ENCODE measurements at regions not wholly inside any gene's neighbourhood (a gene's known extent, or its start where the extent isn't known, plus 50 kb on each side); places are given as distances from the start of the nearest gene placed in this dataset.

GRCh38 chr5:104444656-104445055, 882.1 kb upstream of the NUDT12 start:
- no peaks in the 10 kb centered on the region for H3K23me2 ChIP-seq (ENCODE audit: insufficient read length, low read depth, low read length, poor library complexity, severe bottlenecking)
- no peak overlapping the region for H3K4me2 ChIP-seq (ENCODE audit: insufficient read depth, insufficient read length, low read length)
- no peaks in the 10 kb centered on the region for H3K27me3 ChIP-seq (ENCODE audit: insufficient read depth, low read length)
- no peak overlapping the region for H2BK15ac ChIP-seq (ENCODE audit: low read depth, low read length)
- H3K27me3 Mint-ChIP-seq (ENCODE audit: low read depth): no peaks in the 10 kb centered on the region
- no peak overlapping the region for H3K23ac ChIP-seq (ENCODE audit: insufficient read length, low read depth, low read length)
- no peak for DNase-seq
- H3K4me1 Mint-ChIP-seq: no peaks in the 10 kb centered on the region
- H2AFZ ChIP-seq (ENCODE audit: low read length): no peak overlapping the region
- no peaks in the 10 kb centered on the region for H3K9me3 ChIP-seq (ENCODE audit: control insufficient read depth, low read depth, low read length)
- H2BK12ac ChIP-seq (ENCODE audit: insufficient read length, low read depth, low read length): no peak overlapping the region
- H3K9me3 Mint-ChIP-seq: no peaks in the 10 kb centered on the region
- H4K5ac ChIP-seq (ENCODE audit: insufficient read length, low read depth, low read length): no peak overlapping the region
- H3K4me3 Mint-ChIP-seq: no peak overlapping the region
- H2AK5ac ChIP-seq (ENCODE audit: insufficient read length, low read length): no peak overlapping the region
- no peak overlapping the region for H4K8ac ChIP-seq (replicated peaks; ENCODE audit: insufficient read length, low read depth, low read length)
- no peak overlapping the region for H3T11ph ChIP-seq (ENCODE audit: low read length)
- no peaks in the 10 kb centered on the region for H3K79me2 ChIP-seq (ENCODE audit: insufficient read depth, low read length)
- H3K18ac ChIP-seq (ENCODE audit: insufficient read length, low read depth, low read length): no peak overlapping the region
- no peak overlapping the region for H3K56ac ChIP-seq (ENCODE audit: insufficient read length, low read depth, low read length)
- H4K20me1 ChIP-seq (ENCODE audit: control insufficient read depth, insufficient read depth, insufficient read length): no peaks in the 10 kb centered on the region
- no peaks in the 10 kb centered on the region for H3K4me1 ChIP-seq (ENCODE audit: insufficient read depth, low read length)
- H3K79me1 ChIP-seq (ENCODE audit: insufficient read depth, low read depth, low read length, poor library complexity, severe bottlenecking): no peaks in the 10 kb centered on the region
- no peak overlapping the region for H3K9ac ChIP-seq (ENCODE audit: extremely low read depth, insufficient read length, low read length)
- H2BK120ac ChIP-seq (ENCODE audit: low read depth, low read length, poor library complexity, severe bottlenecking): no peak overlapping the region
- H4K91ac ChIP-seq (ENCODE audit: insufficient read length, low read depth, low read length): no peak overlapping the region
- TF ChIP-seq CTCF (conservative IDR thresholded peaks at IDR 0.05): no peak
- peaks cover 0 to 2% (median 0%) of the 10 kb centered on the region in 3 experiments; a peak in 1 of 7 replicates for H3K36me3 Mint-ChIP-seq (ENCODE audit: insufficient read depth in 1 of 3, low read depth in 3 of 3)
- H2BK5ac ChIP-seq (ENCODE audit: insufficient read length, low read length): no peak overlapping the region
- no peak overlapping the region for H2BK20ac ChIP-seq (ENCODE audit: low read depth, low read length, poor library complexity, severe bottlenecking)
- no peak overlapping the region for H3K14ac ChIP-seq (ENCODE audit: insufficient read depth, low read length)
- WGBS (ENCODE audit: extremely low coverage, insufficient read length, low lambda C conversion rate): no CpG with 5 or more reads among the region's 5 CpGs
- H3K27ac ChIP-seq (ENCODE audit: insufficient read length, low read depth, low read length): no peak overlapping the region
- no peak overlapping the region for H3K27ac Mint-ChIP-seq
- no peak overlapping the region for H3K4ac ChIP-seq (ENCODE audit: low read depth, low read length)
